Osteocyte (in vitro differentiated cells): ENCODE measurements at regions not wholly inside any gene's neighbourhood (a gene's known extent, or its start where the extent isn't known, plus 50 kb on each side); places are given as distances from the start of the nearest gene placed in this dataset.

Experiments
- DNase-seq: peaks from one replicate; pipeline ENCODE4 v3.0.0; 2021; ENCODE audit warnings: mixed read lengths; ENCODE audit not compliant: unreplicated experiment; ENCODE audit errors: extremely low spot score
- H3K27ac Mint-ChIP-seq: one replicate; pipeline ENCODE4 v1.8.0; 2021; ENCODE audit warnings: mild to moderate bottlenecking, mixed read lengths; ENCODE audit not compliant: unreplicated experiment
- H3K27me3 Mint-ChIP-seq: one replicate; pipeline ENCODE4 v1.8.0; 2021; ENCODE audit warnings: mixed read lengths; ENCODE audit not compliant: unreplicated experiment
- H3K36me3 Mint-ChIP-seq: one replicate; pipeline ENCODE4 v1.8.0; 2021; ENCODE audit warnings: mixed read lengths; ENCODE audit not compliant: unreplicated experiment
- H3K4me1 Mint-ChIP-seq: one replicate; pipeline ENCODE4 v1.8.0; 2021; ENCODE audit warnings: mixed read lengths; ENCODE audit not compliant: unreplicated experiment
- H3K4me3 Mint-ChIP-seq: one replicate; pipeline ENCODE4 v1.8.0; 2021; ENCODE audit warnings: mild to moderate bottlenecking, moderate library complexity, mixed read lengths; ENCODE audit not compliant: unreplicated experiment
- H3K9me3 Mint-ChIP-seq: one replicate; pipeline ENCODE4 v1.8.0; 2021; ENCODE audit warnings: mixed read lengths; ENCODE audit not compliant: unreplicated experiment
- CTCF ChIP-seq: fragments of 200-600 bp; sonication (generic); IDR thresholded peaks from 2 replicates; pipeline ENCODE4 v1.5.0; 2021; ENCODE audit warnings: antibody characterized with exemption, mild to moderate bottlenecking, moderate library complexity

- Mint-ChIP-seq H3K27me3 (no peaks in the 10 kb centered on the region), H3K4me3 (no peak overlapping the region), H3K27ac (no peak overlapping the region), H3K9me3 (peaks cover 3% of the 10 kb centered on the region), H3K4me1 (peaks cover 29% of the 10 kb centered on the region), H3K36me3 (no peaks in the 10 kb centered on the region)
- no peak for DNase-seq
- no peak for TF ChIP-seq CTCF
Measured at GRCh38 chr3:28950614-28951013, 330.3 kb upstream of the RBMS3 start.

DNA sequence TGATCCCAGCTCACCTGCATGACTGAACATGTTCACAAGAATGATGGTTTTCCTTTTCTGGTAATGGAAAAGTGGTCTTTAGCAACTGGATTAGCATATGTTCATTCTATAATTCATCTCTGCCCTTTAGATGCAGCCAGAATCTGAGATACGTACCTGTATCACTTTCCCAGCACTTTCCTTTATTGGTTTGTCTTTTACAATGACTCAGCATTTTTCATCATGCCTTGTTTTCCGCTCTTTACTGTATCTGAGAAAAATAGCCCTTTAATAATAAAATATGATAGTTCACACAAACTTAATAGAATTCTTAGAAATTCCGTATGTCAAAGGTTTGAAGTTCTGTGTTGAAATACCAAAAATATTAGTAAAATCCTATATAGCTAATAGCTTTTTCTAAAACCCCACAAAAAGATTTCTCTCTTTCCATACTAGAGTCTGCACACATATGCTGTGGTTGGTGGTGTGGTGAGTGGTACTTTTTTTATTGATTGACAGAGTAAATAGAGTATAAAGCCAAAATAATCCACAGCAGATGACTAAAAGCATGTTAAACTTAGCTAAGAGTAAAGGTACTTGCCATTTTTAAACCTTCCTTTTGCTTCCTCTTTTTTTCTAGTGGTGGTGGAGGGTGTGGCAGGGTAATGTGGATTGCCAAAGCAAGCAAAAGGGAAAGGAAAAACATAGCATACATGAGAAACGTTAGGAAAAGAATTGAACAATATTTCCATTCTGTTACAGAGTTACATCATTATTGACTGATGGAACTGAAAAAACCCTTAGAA, 328.9 kb upstream of the RBMS3 start:
- peaks cover 4% of the 10 kb centered on the region for H3K9me3 Mint-ChIP-seq
- H3K27ac Mint-ChIP-seq: peak overlapping the region; percentile 68
- H3K4me3 Mint-ChIP-seq: no peak overlapping the region
- DNase-seq: no peak
- peak; percentile 12 for TF ChIP-seq CTCF
- no peaks in the 10 kb centered on the region for H3K27me3 Mint-ChIP-seq
- no peaks in the 10 kb centered on the region for H3K36me3 Mint-ChIP-seq
- H3K4me1 Mint-ChIP-seq: peaks cover 25% of the 10 kb centered on the region

- H3K4me3 Mint-ChIP-seq: no peak overlapping the region
- no peak for DNase-seq
- peaks cover 1% of the 10 kb centered on the region for H3K4me1 Mint-ChIP-seq
- TF ChIP-seq CTCF: no peak
- peaks cover 3% of the 10 kb centered on the region for H3K36me3 Mint-ChIP-seq
- H3K27ac Mint-ChIP-seq: no peak overlapping the region
- no peaks in the 10 kb centered on the region for H3K27me3 Mint-ChIP-seq
- H3K9me3 Mint-ChIP-seq: peaks cover 16% of the 10 kb centered on the region
Measured at GRCh38 chr3:28958656-28959055, 322.2 kb upstream of the RBMS3 start.

DNA sequence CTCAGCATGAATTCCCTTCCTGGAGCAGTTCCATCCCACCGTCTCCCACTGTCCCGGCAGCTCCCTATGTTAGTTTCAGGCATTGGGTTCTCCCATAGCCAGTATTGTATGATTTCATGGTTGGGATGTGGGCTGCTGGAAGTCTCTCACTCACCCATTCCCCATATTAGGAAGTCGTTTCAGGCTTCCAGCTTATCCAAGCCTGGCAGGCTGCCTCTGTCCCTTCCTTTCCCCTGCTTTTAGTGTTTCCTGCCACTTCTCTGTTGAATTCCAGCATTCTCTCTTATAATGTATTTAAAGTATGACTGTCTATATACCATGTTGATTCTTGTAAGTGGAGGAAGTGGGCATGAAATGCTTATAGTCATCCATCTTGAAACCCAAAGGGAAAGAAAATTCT, 309.7 kb upstream of the RBMS3 start:
- Mint-ChIP-seq H3K4me3 (no peak overlapping the region), H3K9me3 (peaks cover 15% of the 10 kb centered on the region), H3K36me3 (peaks cover 14% of the 10 kb centered on the region), H3K4me1 (peaks cover 28% of the 10 kb centered on the region), H3K27ac (peak overlapping the region; percentile 53), H3K27me3 (no peaks in the 10 kb centered on the region)
- DNase-seq: no peak
- TF ChIP-seq CTCF: no peak

DNA sequence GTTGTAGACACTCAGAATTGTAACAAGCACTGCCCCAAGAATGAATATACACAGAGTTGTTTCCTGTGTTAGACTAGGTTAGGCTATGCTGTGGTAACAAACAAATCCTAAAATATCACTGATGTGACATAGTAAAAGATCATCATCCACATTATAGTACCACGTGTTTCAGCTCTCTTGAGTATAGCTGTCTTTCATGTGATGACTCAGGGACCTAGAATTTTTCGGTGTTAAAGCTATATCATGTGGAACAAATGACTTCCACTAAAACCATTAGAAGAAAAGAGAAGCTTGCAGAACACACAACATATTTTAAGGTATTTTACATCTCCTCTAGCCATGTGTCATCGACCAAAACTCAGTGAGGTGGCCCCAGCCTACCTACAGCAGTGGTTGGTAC, 307.9 kb upstream of the RBMS3 start:
- Mint-ChIP-seq H3K36me3 (peaks cover 8% of the 10 kb centered on the region), H3K27ac (no peak overlapping the region), H3K4me1 (peaks cover 28% of the 10 kb centered on the region), H3K4me3 (no peak overlapping the region), H3K9me3 (peaks cover 15% of the 10 kb centered on the region), H3K27me3 (no peaks in the 10 kb centered on the region)
- no peak for TF ChIP-seq CTCF
- DNase-seq: no peak
